Endothelial cell of umbilical vein (primary cell): ENCODE measurements at regions not wholly inside any gene's neighbourhood (a gene's known extent, or its start where the extent isn't known, plus 50 kb on each side); places are given as distances from the start of the nearest gene placed in this dataset.

ENCODE experiments used
- BruUV-seq: library from RNA; stranded (reverse); fragments of 400-500 nt; replicated peaks from 2 replicates; lab custom pipeline; 2021; lab: Mats Ljungman, UMichigan
- CTCF ChIA-PET: fragments of 300-600, 350-600 bp; sonication (Branson Sonifier 250); formaldehyde crosslinking; loops from one replicate; lab custom pipeline; 2021; ENCODE audit warnings: antibody characterized with exemption, inconsistent platforms; lab: Charles Lee
- POLR2A ChIA-PET: fragments of 300-600, 350-600 bp; sonication (Branson Sonifier 250); formaldehyde crosslinking; loops from one replicate; lab custom pipeline; 2021; ENCODE audit warnings: antibody characterized with exemption, inconsistent platforms; lab: Charles Lee
- DNase-seq: peaks from one replicate; pipeline ENCODE4 v3.0.0-alpha.2; 2011; ENCODE audit warnings: low read depth, low spot score
- FAIRE-seq: peaks from 2 replicates; lab custom pipeline; 2011; peaks lifted over from hg19 to GRCh38; lab: Jason Lieb, UNC
- H2AFZ ChIP-seq: 2 replicates; pipeline ENCODE4 v1.6.0; 2012; ENCODE audit warnings: low read depth, low read length, control low read depth, inconsistent platforms
- H3K27ac ChIP-seq: 2 replicates; pipeline ENCODE4 v1.5.1; 2011; ENCODE audit warnings: low read depth, mild to moderate bottlenecking, control low read depth, low read length, moderate library complexity; ENCODE audit not compliant: insufficient read depth
- H3K27me3 ChIP-seq, 2 experiments: 2 replicates each; pipeline versions ENCODE4 v1.6.0 to v1.6.1; 2011; ENCODE audit warnings: low read length in 2 of 2, mixed read lengths in 1 of 2; ENCODE audit not compliant: control insufficient read depth in 2 of 2, insufficient read depth in 2 of 2
- H3K36me3 ChIP-seq, 2 experiments: 2 replicates in 1 of 2; 3 replicates in 1 of 2; pipeline ENCODE4 v1.5.1; 2011; ENCODE audit warnings: low read length in 2 of 2, mild to moderate bottlenecking in 1 of 2, moderate library complexity in 1 of 2; ENCODE audit not compliant: control insufficient read depth in 2 of 2, insufficient read depth in 2 of 2; ENCODE audit errors: extremely low read depth in 1 of 2
- H3K4me1 ChIP-seq: 3 replicates; pipeline ENCODE4 v1.5.1; 2011; ENCODE audit warnings: mild to moderate bottlenecking, low read length; ENCODE audit not compliant: control insufficient read depth, insufficient read depth; ENCODE audit errors: extremely low read depth
- H3K4me2 ChIP-seq: 2 replicates; pipeline ENCODE4 v1.6.1; 2011; ENCODE audit warnings: low read length, control low read depth, mixed read lengths; ENCODE audit not compliant: insufficient read depth
- H3K4me3 ChIP-seq, 3 experiments: fragments of 200-600 bp in 1 of 3; sonication (generic), shearing (Covaris generic) in 1 of 3; replicated peaks in 1 of 3; 2 replicates each; pipeline ENCODE4 v1.5.1; 2011 to 2016; ENCODE audit warnings: control low read depth in 3 of 3, low read length in 3 of 3, mild to moderate bottlenecking in 2 of 3, inconsistent platforms in 1 of 3, low read depth in 1 of 3, moderate library complexity in 1 of 3; ENCODE audit not compliant: insufficient read depth in 1 of 3
- H3K79me2 ChIP-seq: 2 replicates; pipeline ENCODE4 v1.6.0; 2012; ENCODE audit warnings: low read length, inconsistent platforms; ENCODE audit not compliant: control insufficient read depth, insufficient read depth
- H3K9ac ChIP-seq: replicated peaks from 2 replicates; pipeline ENCODE3; 2011; ENCODE audit warnings: low read length, control low read depth; ENCODE audit not compliant: insufficient read depth; ENCODE audit errors: extremely low read depth
- H3K9me1 ChIP-seq: replicated peaks from 3 replicates; pipeline ENCODE4 v1.6.0; 2011; ENCODE audit warnings: mild to moderate bottlenecking, low read length; ENCODE audit not compliant: control insufficient read depth, insufficient read depth; ENCODE audit errors: extremely low read depth
- H3K9me3 ChIP-seq: replicated peaks from 2 replicates; pipeline ENCODE4 v1.5.1; 2012; ENCODE audit warnings: low read length, inconsistent platforms; ENCODE audit not compliant: control insufficient read depth, insufficient read depth
- H4K20me1 ChIP-seq: replicated peaks from 2 replicates; pipeline ENCODE3; 2011; ENCODE audit warnings: mild to moderate bottlenecking, low read length; ENCODE audit not compliant: control insufficient read depth, insufficient read depth; ENCODE audit errors: extremely low read depth
- CTCF ChIP-seq, 2 donors: IDR thresholded peaks; 1 replicate in 1 of 2; 2 replicates in 1 of 2; pipeline ENCODE4 v1.5.1; 2011; ENCODE audit warnings: low read length in 2 of 2, mild to moderate bottlenecking in 2 of 2, moderate library complexity in 2 of 2, control low read depth in 1 of 2, inconsistent platforms in 1 of 2, low read depth in 1 of 2; ENCODE audit not compliant: insufficient read depth in 1 of 2; ENCODE audit errors: extremely low read depth in 1 of 2
- EZH2 ChIP-seq: IDR thresholded peaks from 2 replicates; pipeline ENCODE4 v1.6.1; 2012; ENCODE audit warnings: borderline replicate concordance, low read depth, mild to moderate bottlenecking, moderate library complexity, low read length, inconsistent platforms; ENCODE audit not compliant: severe bottlenecking
- FOS ChIP-seq: IDR thresholded peaks from 2 replicates; pipeline ENCODE4 v1.6.1; 2011; ENCODE audit warnings: mild to moderate bottlenecking, low read length, moderate library complexity, borderline replicate concordance; ENCODE audit not compliant: insufficient read depth
- GATA2 ChIP-seq: IDR thresholded peaks from 2 replicates; pipeline ENCODE4 v1.7.0; 2011; ENCODE audit warnings: low read depth, mild to moderate bottlenecking, moderate library complexity, mixed read lengths, low read length; ENCODE audit not compliant: insufficient read length, insufficient read depth
- JUN ChIP-seq: IDR thresholded peaks from 2 replicates; pipeline ENCODE4 v1.6.1; 2011; ENCODE audit warnings: borderline replicate concordance, low read depth; ENCODE audit not compliant: insufficient read length, insufficient read depth
- MAX ChIP-seq: IDR thresholded peaks from 2 replicates; pipeline ENCODE4 v1.6.1; 2011; ENCODE audit not compliant: insufficient read depth, insufficient read length
- MYC ChIP-seq: IDR thresholded peaks from one replicate; pipeline ENCODE4 v1.6.1; 2011; ENCODE audit warnings: mild to moderate bottlenecking, low read depth, low read length
- POLR2A ChIP-seq: IDR thresholded peaks from 2 replicates; pipeline ENCODE4 v1.6.1; 2012; ENCODE audit warnings: low read depth, mild to moderate bottlenecking, control low read depth, low read length
- POLR2AphosphoS5 ChIP-seq: IDR thresholded peaks from 2 replicates; pipeline ENCODE4 v1.6.1; 2012; ENCODE audit warnings: low read depth, mild to moderate bottlenecking, control low read depth, low read length, moderate library complexity; ENCODE audit not compliant: insufficient read depth
- dilution Hi-C: fragments of 300-500 bp; cut with MboI; formaldehyde crosslinking; loops from one replicate; pipeline ENCODE4 v1.15.0; 2019; ENCODE audit warnings: low sequenced_read_pairs; ENCODE audit not compliant: extremely low pct_ligation_motif_present
- intact Hi-C: fragments of 100-400 bp; cut with micrococcal nuclease; formaldehyde crosslinking; loops from one replicate; pipeline ENCODE4 v1.10.0; 2022

GRCh38 chr5:12716664-12717063 is 812.4 kb upstream of the CTNND2 start:
- Histone ChIP-seq H3K9ac (no peak overlapping the region), H4K20me1 (no peaks in the 10 kb centered on the region), H3K79me2 (no peaks in the 10 kb centered on the region), H3K9me1 (no peaks in the 10 kb centered on the region), H3K36me3 (no peaks in the 10 kb centered on the region), H3K27me3 (no peaks in the 10 kb centered on the region), H3K4me2 (no peak overlapping the region), H3K4me3 (no peak overlapping the region), H2AFZ (no peak overlapping the region), H3K9me3 (no peaks in the 10 kb centered on the region), H3K4me1 (no peaks in the 10 kb centered on the region), H3K27ac (no peak overlapping the region)
- no peak for TF ChIP-seq CTCF (IDR thresholded peaks at IDR 0.05; ENCODE audit: extremely low read depth in 1 of 2, insufficient read depth in 1 of 2, low read depth in 1 of 2, low read length in 2 of 2)
- no peak for TF ChIP-seq MYC
- TF ChIP-seq FOS, result no peak
- TF ChIP-seq MAX, result no peak
- no peak for TF ChIP-seq POLR2A
- no peak for TF ChIP-seq JUN
- TF ChIP-seq EZH2, result no peak
- no peak for TF ChIP-seq POLR2AphosphoS5
- TF ChIP-seq GATA2, result no peak
- dilution Hi-C loops, result no loop called here
- BruUV-seq, result no TSS peak
- intact Hi-C loops, result no loop called here
- FAIRE-seq (no peak), DNase-seq (no peak)
- ChIA-PET POLR2A (no interaction called here), CTCF (no interaction called here)
